A549 (cell line): ENCODE measurements at regions not wholly inside any gene's neighbourhood (a gene's known extent, or its start where the extent isn't known, plus 50 kb on each side); places are given as distances from the start of the nearest gene placed in this dataset.

Experiments used
- ATAC-seq, 2 experiments: fragments of 200-7000 bp in 1 of 2; fragments of >200 bp in 1 of 2; cut with Nextera tagmentation in 1 of 2; cut with Tn5 transposase in 1 of 2; 3 replicates each; pipeline versions ENCODE4 v1.8.0 to v1.9.1; 2018 to 2020; ENCODE audit warnings: mild to moderate bottlenecking in 1 of 2, moderate library complexity in 1 of 2
- CTCF ChIA-PET: fragments of 300-600 bp; sonication (Branson Sonifier 250); formaldehyde crosslinking; extraction: SDS; loops from one replicate; lab custom pipeline; 2021; ENCODE audit warnings: antibody characterized with exemption, inconsistent platforms; lab: Yijun Ruan, JAX
- POLR2A ChIA-PET: fragments of 350-600 bp; formaldehyde crosslinking; extraction: SDS; loops from one replicate; lab custom pipeline; 2021; ENCODE audit warnings: antibody characterized with exemption, inconsistent platforms; lab: Yijun Ruan, JAX
- DNase-seq, 2 experiments: peaks; one replicate each; pipeline versions ENCODE4 v3.0.0 to v3.0.0-alpha.2; 2011 to 2016; ENCODE audit warnings: low read depth in 1 of 2, low spot score in 1 of 2
- FAIRE-seq: peaks from 2 replicates; lab custom pipeline; 2011; peaks lifted over from hg19 to GRCh38; lab: Jason Lieb, UNC
- H3K27ac ChIP-seq, 2 experiments: fragments of >200 bp; sonication (Bioruptor Twin); formaldehyde crosslinking; 3 replicates each; pipeline ENCODE4 v1.5.1; 2016 to 2017
- H3K4me1 ChIP-seq: fragments of >200 bp; sonication (Bioruptor Twin); formaldehyde crosslinking; 3 replicates; pipeline ENCODE4 v1.6.1; 2016
- H3K4me2 ChIP-seq: fragments of >200 bp; sonication (Bioruptor Twin); formaldehyde crosslinking; 3 replicates; pipeline ENCODE4 v1.6.1; 2016
- H3K4me3 ChIP-seq: fragments of >200 bp; sonication (Bioruptor Twin); formaldehyde crosslinking; 3 replicates; pipeline ENCODE4 v1.5.1; 2016
- H3K9me3 ChIP-seq: fragments of >200 bp; sonication (Bioruptor Twin); formaldehyde crosslinking; 3 replicates; pipeline ENCODE4 v1.6.1; 2016
- BCL3 ChIP-seq: fragments of >200 bp; sonication (Bioruptor Twin); formaldehyde crosslinking; IDR thresholded peaks from 3 replicates; pipeline ENCODE4 v1.6.1; 2016
- CEBPB ChIP-seq, 2 experiments: fragments of >200 bp in 1 of 2; sonication (Bioruptor Twin) in 1 of 2; formaldehyde crosslinking in 1 of 2; IDR thresholded peaks; 2 replicates each; pipeline ENCODE4 v1.6.1; 2012 to 2016
- CHD2 ChIP-seq: fragments of 150-350 bp; IDR thresholded peaks from 2 replicates; pipeline ENCODE4 v1.6.1; 2014; ENCODE audit warnings: low read length; ENCODE audit not compliant: partially characterized antibody
- CHD4 ChIP-seq: fragments of 200-600 bp; sonication (generic); IDR thresholded peaks from 2 replicates; pipeline ENCODE4 v1.6.1; 2016; ENCODE audit warnings: antibody characterized with exemption, mild to moderate bottlenecking, borderline replicate concordance
- CTCF ChIP-seq: fragments of >200 bp; sonication (Bioruptor Twin); formaldehyde crosslinking; IDR thresholded peaks from 3 replicates; pipeline ENCODE4 v1.5.1; 2016
- EHF ChIP-seq: fragments of 250-450 bp; sonication (Bioruptor Pico); IDR thresholded peaks from 2 replicates; pipeline ENCODE4 v1.5.0; 2020; ENCODE audit warnings: mild to moderate bottlenecking
- EHMT2 ChIP-seq: fragments of 200-600 bp; sonication (generic); IDR thresholded peaks from 2 replicates; pipeline ENCODE4 v1.6.1; 2016; ENCODE audit warnings: antibody characterized with exemption, low read depth, mild to moderate bottlenecking, moderate library complexity
- ESRRA ChIP-seq: fragments of 150-350 bp; IDR thresholded peaks from 2 replicates; pipeline ENCODE4 v1.6.1; 2014; ENCODE audit warnings: mild to moderate bottlenecking, low read length, borderline replicate concordance
- HOXB13 ChIP-seq: fragments of 250-450 bp; sonication (Bioruptor Pico); IDR thresholded peaks from 2 replicates; pipeline ENCODE4 v1.5.0; 2020; ENCODE audit warnings: low read depth, mild to moderate bottlenecking, moderate library complexity
- HOXB5 ChIP-seq: fragments of 250-450 bp; sonication (Bioruptor Pico); IDR thresholded peaks from 2 replicates; pipeline ENCODE4 v1.5.0; 2020; ENCODE audit warnings: mild to moderate bottlenecking, moderate library complexity
- JUNB ChIP-seq: fragments of >200 bp; sonication (Bioruptor Twin); formaldehyde crosslinking; IDR thresholded peaks from 2 replicates; pipeline ENCODE4 v1.6.1; 2016
- KDM1A ChIP-seq: fragments of 200-600 bp; sonication (generic); IDR thresholded peaks from 2 replicates; pipeline ENCODE4 v1.6.1; 2016; ENCODE audit warnings: low read depth, mild to moderate bottlenecking
- MYC ChIP-seq: IDR thresholded peaks from 2 replicates; pipeline ENCODE4 v1.6.1; 2012; ENCODE audit warnings: mild to moderate bottlenecking, inconsistent platforms, low read length, improper control_type of control experiment, borderline replicate concordance
- NR3C1 ChIP-seq: fragments of >200 bp; sonication (Bioruptor Twin); formaldehyde crosslinking; IDR thresholded peaks from 3 replicates; pipeline ENCODE4 v1.6.1; 2017
- PHF8 ChIP-seq: fragments of 200-600 bp; sonication (generic); IDR thresholded peaks from 2 replicates; pipeline ENCODE4 v1.6.1; 2016; ENCODE audit warnings: low read depth, mild to moderate bottlenecking, antibody characterized with exemption, moderate library complexity, borderline replicate concordance
- RAD21 ChIP-seq, 2 experiments: fragments of >200 bp in 1 of 2; sonication (Bioruptor Twin) in 1 of 2; formaldehyde crosslinking in 1 of 2; IDR thresholded peaks in 1 of 2; conservative IDR thresholded peaks in 1 of 2; 2 replicates in 1 of 2; 3 replicates in 1 of 2; pipeline ENCODE4 v1.6.1; 2012 to 2018; ENCODE audit warnings: inconsistent platforms in 1 of 2
- RARB ChIP-seq: fragments of 250-450 bp; sonication (Bioruptor Pico); IDR thresholded peaks from 2 replicates; pipeline ENCODE4 v1.8.0; 2021; ENCODE audit warnings: mild to moderate bottlenecking, moderate library complexity
- TFCP2L1 ChIP-seq: fragments of 250-450 bp; sonication (Bioruptor Pico); IDR thresholded peaks from 2 replicates; pipeline ENCODE4 v1.5.0; 2021; ENCODE audit warnings: mild to moderate bottlenecking
- WGBS: methylation state at CpG from one replicate; pipeline ENCODE4 v1.1.6; 2017; ENCODE audit errors: missing lambda C conversion rate; 5-methylcytosine and 5-hydroxymethylcytosine counted together

- CTCF ChIA-PET, result no interaction called here
- H3K27ac ChIP-seq, result no peak overlapping the region
- no peaks in the 10 kb centered on the region for H3K9me3 ChIP-seq
- POLR2A ChIA-PET, result no interaction called here
- no peak overlapping the region for H3K4me3 ChIP-seq
- DNase-seq (no peak), ATAC-seq (no peak), FAIRE-seq (no peak)
- no peaks in the 10 kb centered on the region for H3K4me1 ChIP-seq
- WGBS, result 38% methylated on average over 6 of the region's 6 CpGs
- no peak overlapping the region for H3K4me2 ChIP-seq
- TF ChIP-seq MYC, result no peak
- TF ChIP-seq RARB, result no peak
- TF ChIP-seq EHF (CRISPR knock-in tag), result no peak
- TF ChIP-seq NR3C1, result no peak
- TF ChIP-seq CTCF, result no peak
- TF ChIP-seq BCL3, result no peak
- TF ChIP-seq KDM1A, result no peak
- no peak for TF ChIP-seq ESRRA
- no peak for TF ChIP-seq JUNB
- TF ChIP-seq CHD2, result no peak
- no peak for TF ChIP-seq HOXB13 (CRISPR knock-in tag)
- TF ChIP-seq HOXB5, result no peak
- no peak for TF ChIP-seq TFCP2L1
- no peak for TF ChIP-seq PHF8
- TF ChIP-seq RAD21 (conservative IDR thresholded peaks at IDR 0.05 in 1 of 2, IDR thresholded peaks at IDR 0.05 in 1 of 2), result no peak
- TF ChIP-seq EHMT2, result no peak
Measured at GRCh38 chr13:22427783-22428182, 753.0 kb upstream of the SGCG start.

- Histone ChIP-seq H3K4me1 (no peaks in the 10 kb centered on the region), H3K27ac (no peak overlapping the region), H3K4me2 (no peak overlapping the region), H3K9me3 (no peaks in the 10 kb centered on the region), H3K4me3 (no peak overlapping the region)
- no peak for DNase-seq
- 12% methylated on average over 10 of the region's 10 CpGs for WGBS
- ChIA-PET POLR2A (no interaction called here), CTCF (no interaction called here)
- FAIRE-seq, result no peak
- no peak for ATAC-seq
- TF ChIP-seq PHF8, result no peak
Measured at GRCh38 chr13:22428188-22428828, 752.5 kb upstream of the SGCG start.

- no peaks in the 10 kb centered on the region for H3K4me1 ChIP-seq
- H3K4me3 ChIP-seq, result no peak overlapping the region
- ChIA-PET POLR2A (no interaction called here), CTCF (no interaction called here)
- FAIRE-seq (no peak), ATAC-seq (no peak), DNase-seq (no peak)
- no peak overlapping the region for H3K4me2 ChIP-seq
- TF ChIP-seq JUNB (no peak), CEBPB (IDR thresholded peaks at IDR 0.05) (no peak), CHD4 (no peak), EHF (CRISPR knock-in tag) (no peak)
- H3K27ac ChIP-seq, result no peak overlapping the region
- H3K9me3 ChIP-seq, result no peaks in the 10 kb centered on the region
Measured at GRCh38 chr13:22432690-22433089, 748.1 kb upstream of the SGCG start.
